ENCODE measurements at regions not wholly inside any gene's neighbourhood (a gene's known extent, or its start where the extent isn't known, plus 50 kb on each side); places are given as distances from the start of the nearest gene placed in this dataset.
"Not testable (repeated sequence)": the region's sequence is repeated elsewhere in the genome, so short reads cannot be mapped to it uniquely, and the experiment has no call there.

DNA sequence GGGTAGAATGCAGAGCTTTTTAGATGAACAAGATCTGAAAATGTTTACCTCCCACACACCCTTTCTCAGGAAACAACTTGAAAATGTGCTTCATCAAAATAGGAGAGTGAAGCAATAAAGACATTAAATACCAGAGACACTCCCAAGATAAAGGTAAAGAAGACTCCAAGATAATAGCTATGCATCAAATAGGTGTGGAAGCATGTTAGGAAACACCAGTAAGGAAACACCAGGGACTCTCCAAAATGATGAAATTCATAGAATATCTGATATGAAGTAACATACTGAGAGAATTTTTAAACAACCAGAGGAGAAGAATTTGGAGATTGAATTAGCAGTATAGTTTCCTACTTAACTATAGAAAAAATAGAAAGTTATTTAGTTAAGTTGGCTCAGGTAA, 57.0 kb downstream of the OR10A6 start:
- no peak for DNase-seq (ENCODE audit: extremely low spot score)
- ChIA-PET POLR2A (no interaction called here), CTCF (no interaction called here)
- no peak for TF ChIP-seq ARNT (IDR thresholded peaks at IDR 0.05)
- TF ChIP-seq BHLHE40 (IDR thresholded peaks at IDR 0.05; ENCODE audit: borderline replicate concordance), result no peak
- TF ChIP-seq ELF4 (IDR thresholded peaks at IDR 0.05), result no peak
- TF ChIP-seq FOXK2 (IDR thresholded peaks at IDR 0.05), result no peak
- TF ChIP-seq SP1 (IDR thresholded peaks at IDR 0.05), result no peak

DNA sequence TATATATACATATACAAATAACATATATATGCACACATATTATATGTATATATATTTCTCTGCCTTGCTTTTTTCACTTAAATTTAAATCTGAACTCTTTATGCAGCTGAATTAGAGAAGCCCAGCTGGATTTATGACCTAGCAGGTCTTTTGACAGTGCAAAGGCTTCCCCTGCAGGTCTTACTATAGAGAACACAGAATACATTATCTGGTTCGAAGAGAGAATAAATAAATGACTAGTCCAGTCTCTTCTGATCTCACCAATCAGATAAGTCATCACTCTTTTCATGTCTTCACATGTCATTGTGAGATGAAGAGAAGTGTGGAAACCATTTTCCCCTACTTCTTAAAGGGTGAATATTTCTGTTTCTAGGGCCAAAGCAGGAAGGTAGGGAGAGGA, 58.2 kb downstream of the OR10A6 start:
- TF ChIP-seq FOXK2 (IDR thresholded peaks at IDR 0.05), result no peak
- TF ChIP-seq CTBP1 (IDR thresholded peaks at IDR 0.05; ENCODE audit: borderline replicate concordance), result no peak
- TF ChIP-seq FOXA1 (IDR thresholded peaks at IDR 0.05), result no peak
- no peak for TF ChIP-seq BHLHE40 (IDR thresholded peaks at IDR 0.05; ENCODE audit: borderline replicate concordance)
- TF ChIP-seq, protein P1, sequence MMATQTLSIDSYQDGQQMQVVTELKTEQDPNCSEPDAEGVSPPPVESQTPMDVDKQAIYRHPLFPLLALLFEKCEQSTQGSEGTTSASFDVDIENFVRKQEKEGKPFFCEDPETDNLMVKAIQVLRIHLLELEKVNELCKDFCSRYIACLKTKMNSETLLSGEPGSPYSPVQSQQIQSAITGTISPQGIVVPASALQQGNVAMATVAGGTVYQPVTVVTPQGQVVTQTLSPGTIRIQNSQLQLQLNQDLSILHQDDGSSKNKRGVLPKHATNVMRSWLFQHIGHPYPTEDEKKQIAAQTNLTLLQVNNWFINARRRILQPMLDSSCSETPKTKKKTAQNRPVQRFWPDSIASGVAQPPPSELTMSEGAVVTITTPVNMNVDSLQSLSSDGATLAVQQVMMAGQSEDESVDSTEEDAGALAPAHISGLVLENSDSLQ (IDR thresholded peaks at IDR 0.05), result no peak
- no peak for TF ChIP-seq ZNF384 (IDR thresholded peaks at IDR 0.05)
- TF ChIP-seq L3MBTL2 (conservative IDR thresholded peaks at IDR 0.05), result no peak
- TF ChIP-seq LEF1 (IDR thresholded peaks at IDR 0.05; ENCODE audit: borderline replicate concordance), result no peak
- ChIA-PET POLR2A (no interaction called here), CTCF (no interaction called here)
- DNase-seq (ENCODE audit: extremely low spot score), result no peak

DNA sequence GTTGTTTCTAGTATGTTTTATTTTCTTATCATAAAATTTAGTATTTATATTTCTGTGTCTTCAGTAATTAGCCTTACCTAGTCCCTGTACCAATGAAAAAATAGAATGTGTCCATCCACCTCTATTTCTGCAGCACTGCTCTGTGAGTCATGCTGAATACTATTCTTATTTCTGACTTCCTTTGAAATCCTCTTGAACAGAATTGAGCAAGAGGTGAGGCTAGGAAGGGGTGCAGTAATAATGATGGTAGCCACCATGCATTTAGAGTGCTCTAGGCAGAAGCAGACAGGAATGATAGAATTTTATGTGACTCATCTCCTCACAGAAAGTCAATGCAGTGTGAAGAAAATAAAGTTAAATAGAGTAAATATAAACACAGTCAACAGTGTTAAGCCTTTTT, 60.0 kb downstream of the OR10A6 start:
- CTCF ChIA-PET, result no interaction called here
- no peak for TF ChIP-seq LEF1 (IDR thresholded peaks at IDR 0.05; ENCODE audit: borderline replicate concordance)
- no peak for TF ChIP-seq SUZ12 (IDR thresholded peaks at IDR 0.05)
- TF ChIP-seq FOXA1 (IDR thresholded peaks at IDR 0.05), result no peak
- TF ChIP-seq, protein P1 (IDR thresholded peaks at IDR 0.05), result no peak
- no peak for TF ChIP-seq FOXM1 (IDR thresholded peaks at IDR 0.05; ENCODE audit: borderline replicate concordance)
- no peak for TF ChIP-seq NFRKB (IDR thresholded peaks at IDR 0.05)
- TF ChIP-seq FOXK2 (IDR thresholded peaks at IDR 0.05), result no peak
- TF ChIP-seq SP1 (IDR thresholded peaks at IDR 0.05), result no peak
- TF ChIP-seq ARNT (IDR thresholded peaks at IDR 0.05), result no peak
- TF ChIP-seq TARDBP (IDR thresholded peaks at IDR 0.05), result no peak
- POLR2A ChIA-PET, result no interaction called here
- DNase-seq (ENCODE audit: extremely low spot score), result no peak

DNA sequence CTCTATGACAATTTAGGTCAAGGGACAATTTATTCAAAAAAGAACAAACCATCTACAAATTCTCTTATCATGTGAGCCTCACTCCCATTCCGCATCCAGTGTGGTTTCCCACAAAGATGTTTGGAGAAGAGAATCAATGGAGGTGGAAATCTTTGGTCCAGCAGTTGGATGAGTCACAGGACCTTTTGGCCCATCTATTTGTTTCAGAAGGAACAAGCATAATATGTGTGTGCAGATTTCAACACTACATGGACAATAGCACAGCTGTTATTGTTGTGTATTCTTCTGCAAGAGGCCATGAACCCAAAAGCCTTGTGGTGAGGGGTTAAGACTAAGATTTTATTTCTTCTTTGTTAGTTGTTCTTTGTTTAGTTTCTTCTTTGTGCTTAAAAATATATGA, 61.6 kb downstream of the OR10A6 start:
- TF ChIP-seq HDGF (IDR thresholded peaks at IDR 0.05; ENCODE audit: borderline replicate concordance), result no peak
- TF ChIP-seq LEF1 (IDR thresholded peaks at IDR 0.05; ENCODE audit: borderline replicate concordance), result no peak
- no peak for TF ChIP-seq FOXM1 (IDR thresholded peaks at IDR 0.05; ENCODE audit: borderline replicate concordance)
- no peak for TF ChIP-seq NFRKB (IDR thresholded peaks at IDR 0.05)
- TF ChIP-seq BHLHE40 (IDR thresholded peaks at IDR 0.05; ENCODE audit: borderline replicate concordance), result no peak
- TF ChIP-seq, protein P1 (IDR thresholded peaks at IDR 0.05), result no peak
- no peak for TF ChIP-seq L3MBTL2 (conservative IDR thresholded peaks at IDR 0.05)
- no peak for TF ChIP-seq ARNT (IDR thresholded peaks at IDR 0.05)
- no peak for TF ChIP-seq SP1 (IDR thresholded peaks at IDR 0.05)
- TF ChIP-seq ELF4 (IDR thresholded peaks at IDR 0.05), result no peak
- ChIA-PET CTCF (no interaction called here), POLR2A (no interaction called here)
- DNase-seq (ENCODE audit: extremely low spot score), result no peak

DNA sequence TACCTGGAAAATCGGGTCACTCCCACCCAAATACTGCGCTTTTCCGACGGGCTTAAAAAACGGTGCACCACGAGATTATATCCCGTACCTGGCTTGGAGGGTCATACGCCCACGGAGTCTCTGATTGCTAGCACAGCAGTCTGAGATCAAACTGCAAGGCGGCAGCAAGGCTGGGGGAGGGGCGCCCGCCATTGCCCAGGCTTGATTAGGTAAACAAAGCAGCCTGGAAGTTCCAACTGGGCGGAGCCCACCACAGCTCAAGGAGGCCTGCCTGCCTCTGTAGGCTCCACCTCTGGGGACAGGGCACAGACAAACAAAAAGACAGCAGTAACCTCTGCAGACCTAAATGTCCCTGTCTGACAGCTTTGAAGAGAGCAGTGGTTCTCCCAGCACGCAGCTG, 64.5 kb upstream of the OR5P2 start:
- POLR2A ChIA-PET; CTCF ChIA-PET; DNase-seq (ENCODE audit: extremely low spot score): not testable (repeated sequence)

DNA sequence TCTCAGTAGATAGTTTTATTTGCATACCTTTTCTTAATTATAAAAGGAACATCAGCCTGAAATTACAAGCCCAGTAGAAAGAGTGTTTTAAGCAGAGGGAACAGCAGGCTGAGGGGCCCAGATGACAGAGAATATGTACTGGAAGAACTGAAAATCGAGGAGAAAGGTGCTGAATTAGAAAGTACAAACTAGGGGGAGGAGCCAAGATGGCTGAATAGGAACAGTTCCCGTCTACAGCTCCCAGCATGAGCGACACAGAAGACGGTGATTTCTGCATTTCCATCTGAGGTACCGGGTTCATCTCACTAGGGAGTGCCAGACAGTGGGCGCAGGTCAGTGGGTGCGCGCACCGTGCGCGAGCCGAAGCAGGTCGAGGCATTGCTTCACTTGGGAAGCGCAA, 64.1 kb upstream of the OR5P2 start:
- DNase-seq (ENCODE audit: extremely low spot score); POLR2A ChIA-PET; CTCF ChIA-PET: not testable (repeated sequence)

DNA sequence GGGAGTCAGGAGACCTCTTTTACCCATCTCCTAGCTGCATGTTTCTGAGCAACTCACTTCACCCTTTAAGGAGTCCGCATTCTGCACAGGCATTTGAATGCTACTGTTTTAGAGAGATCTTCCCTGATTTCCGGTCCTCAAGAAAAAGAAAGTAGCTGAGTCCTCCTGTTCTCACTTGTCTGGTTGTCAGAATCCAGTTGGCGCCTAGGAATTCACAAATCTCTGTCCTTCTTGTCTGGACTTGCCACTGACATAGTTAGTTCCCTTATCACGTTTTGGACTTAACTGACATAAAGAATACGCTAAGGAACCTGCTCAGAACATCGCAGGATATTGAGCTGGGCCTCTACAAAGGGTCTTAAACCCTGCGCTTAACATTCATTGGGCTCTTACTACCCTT, 61.3 kb upstream of the OR5P2 start:
- no peak for DNase-seq (ENCODE audit: extremely low spot score)
- POLR2A ChIA-PET, result no interaction called here
- TF ChIP-seq FOXK2 (IDR thresholded peaks at IDR 0.05), result no peak
- TF ChIP-seq FOXA1 (IDR thresholded peaks at IDR 0.05), result no peak
- CTCF ChIA-PET, result interaction anchor here (0.5 kb wide), 1 partner anchor 755 kb away, joined by 3 read pairs; no protein-coding TSS in a partner anchor

DNA sequence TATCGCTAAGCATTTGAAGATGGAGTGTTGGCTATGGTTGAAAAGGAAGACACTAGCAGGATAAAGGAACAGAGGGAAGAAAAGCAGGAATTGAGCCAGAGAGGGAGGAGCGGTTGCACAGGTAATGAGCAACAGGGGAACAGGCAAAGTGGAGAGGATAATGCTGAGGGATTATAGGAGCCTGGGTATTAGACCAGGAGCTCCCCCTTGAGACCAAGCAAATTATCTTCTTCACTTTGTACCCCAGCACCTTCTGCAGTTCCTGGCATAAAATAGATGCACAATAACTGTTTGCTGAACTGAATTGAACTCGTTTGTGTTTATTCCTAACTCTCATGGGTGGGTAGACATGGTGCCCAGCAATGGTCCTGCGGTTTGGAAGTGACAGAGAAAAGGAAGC, 54.6 kb upstream of the OR5P2 start:
- TF ChIP-seq HDGF (IDR thresholded peaks at IDR 0.05; ENCODE audit: borderline replicate concordance), result no peak
- no peak for TF ChIP-seq ZNF384 (IDR thresholded peaks at IDR 0.05)
- TF ChIP-seq NFRKB (IDR thresholded peaks at IDR 0.05), result no peak
- no peak for TF ChIP-seq FOXK2 (IDR thresholded peaks at IDR 0.05)
- no peak for TF ChIP-seq ARNT (IDR thresholded peaks at IDR 0.05)
- no peak for TF ChIP-seq BHLHE40 (IDR thresholded peaks at IDR 0.05; ENCODE audit: borderline replicate concordance)
- TF ChIP-seq L3MBTL2 (conservative IDR thresholded peaks at IDR 0.05), result no peak
- TF ChIP-seq FOXA1 (IDR thresholded peaks at IDR 0.05), result no peak
- no peak for TF ChIP-seq FOXM1 (IDR thresholded peaks at IDR 0.05; ENCODE audit: borderline replicate concordance)
- TF ChIP-seq, protein P1 (IDR thresholded peaks at IDR 0.05), result no peak
- no peak for TF ChIP-seq ELF4 (IDR thresholded peaks at IDR 0.05)
- CTCF ChIA-PET, result no interaction called here
- no peak for DNase-seq (ENCODE audit: extremely low spot score)
- POLR2A ChIA-PET, result no interaction called here

All from HEK293T (cell line).